HCT116 (cell line): ENCODE measurements at regions not wholly inside any gene's neighbourhood (a gene's known extent, or its start where the extent isn't known, plus 50 kb on each side); places are given as distances from the start of the nearest gene placed in this dataset.

Experiments
- ATAC-seq: fragments of 200-7000 bp; cut with Tn5 transposase; 2 replicates; pipeline ENCODE4 v1.9.1; 2020; ENCODE audit warnings: mild to moderate bottlenecking, moderate library complexity
- BruUV-seq: library from RNA; stranded (reverse); fragments of 400-500 nt; replicated peaks from 2 replicates; lab custom pipeline; 2021; lab: Mats Ljungman, UMichigan
- CTCF ChIA-PET: fragments of 300-600 bp; sonication (Branson Sonifier 250); formaldehyde crosslinking; loops from one replicate; lab custom pipeline; 2021; ENCODE audit warnings: antibody characterized with exemption; lab: Charles Lee
- POLR2A ChIA-PET: fragments of 300-600, 350-600 bp; sonication (Branson Sonifier 250); formaldehyde crosslinking; loops from one replicate; lab custom pipeline; 2021; ENCODE audit warnings: antibody characterized with exemption; lab: Charles Lee
- RAD21 ChIA-PET, 2 experiments: fragments of 300-600 bp; sonication (Branson Sonifier 250); formaldehyde crosslinking; loops; one replicate each; lab custom pipeline; 2023; ENCODE audit warnings: low total read pairs in 2 of 2; ENCODE audit not compliant: uncharacterized antibody in 2 of 2, unreplicated experiment in 2 of 2, low non-redundant PET in 1 of 2; lab: Charles Lee
- DNase-seq: peaks from one replicate; pipeline ENCODE4 v3.0.0-alpha.2; 2010; ENCODE audit warnings: low read depth, low spot score
- H2AFZ ChIP-seq: fragments of 200-600 bp; shearing (Covaris generic), sonication (generic); 2 replicates; pipeline ENCODE4 v1.6.1; 2017; ENCODE audit warnings: low read depth, mixed run types, mixed read lengths, antibody characterized with exemption, low read length; ENCODE audit not compliant: poor library complexity, severe bottlenecking
- H3K27ac ChIP-seq: 2 replicates; pipeline ENCODE4 v1.5.1; 2012; ENCODE audit warnings: low read depth, low read length
- H3K27me3 ChIP-seq: fragments of 200-600 bp; sonication (generic); 2 replicates; pipeline ENCODE4 v1.6.1; 2016; ENCODE audit warnings: mixed run types, low read length, mixed read lengths; ENCODE audit not compliant: insufficient read depth
- H3K36me3 ChIP-seq, 2 experiments: fragments of 200-500 bp in 1 of 2; fragments of 200-600 bp in 1 of 2; sonication (Bioruptor generic) in 1 of 2; sonication (generic) in 1 of 2; 2 replicates each; pipeline versions ENCODE4 v1.5.1 to v1.6.1; 2014 to 2016; ENCODE audit warnings: low read length in 2 of 2, inconsistent platforms in 1 of 2, mixed read lengths in 1 of 2, mixed run types in 1 of 2; ENCODE audit not compliant: insufficient read depth in 2 of 2, control insufficient read depth in 1 of 2
- H3K4me1 ChIP-seq, 2 experiments: fragments of 200-600 bp in 1 of 2; sonication (generic) in 1 of 2; 2 replicates each; pipeline versions ENCODE4 v1.5.1 to v1.6.1; 2012 to 2017; ENCODE audit warnings: low read length in 2 of 2, inconsistent platforms in 1 of 2, mild to moderate bottlenecking in 1 of 2, mixed read lengths in 1 of 2, mixed run types in 1 of 2, moderate library complexity in 1 of 2; ENCODE audit not compliant: insufficient read depth in 2 of 2, control insufficient read depth in 1 of 2
- H3K4me2 ChIP-seq: fragments of 200-600 bp; sonication (generic); 2 replicates; pipeline ENCODE4 v1.6.1; 2017; ENCODE audit warnings: mixed run types, low read length, mixed read lengths
- H3K4me3 ChIP-seq, 2 experiments: fragments of 200-600 bp in 1 of 2; sonication (generic) in 1 of 2; replicated peaks in 1 of 2; 2 replicates each; pipeline ENCODE4 v1.5.1; 2011 to 2016; ENCODE audit warnings: low read length in 2 of 2, control low read depth in 1 of 2, low read depth in 1 of 2, mild to moderate bottlenecking in 1 of 2, mixed read lengths in 1 of 2, mixed run types in 1 of 2
- H3K79me2 ChIP-seq: fragments of 200-600 bp; sonication (generic); 2 replicates; pipeline ENCODE4 v1.6.1; 2017; ENCODE audit warnings: mild to moderate bottlenecking, mixed run types, low read length, moderate library complexity, mixed read lengths; ENCODE audit not compliant: insufficient read depth
- H3K9ac ChIP-seq: fragments of 200-600 bp; sonication (generic); 2 replicates; pipeline ENCODE4 v1.6.1; 2016; ENCODE audit warnings: low read length, mixed read lengths
- H3K9me2 ChIP-seq: fragments of 200-600 bp; sonication (generic), shearing (Covaris generic); 2 replicates; pipeline ENCODE4 v1.6.1; 2017; ENCODE audit warnings: mixed run types, mild to moderate bottlenecking, moderate library complexity; ENCODE audit not compliant: insufficient read depth
- H3K9me3 ChIP-seq, 2 experiments: fragments of 200-500 bp in 1 of 2; fragments of 200-600 bp in 1 of 2; sonication (Bioruptor generic) in 1 of 2; sonication (generic) in 1 of 2; 2 replicates each; pipeline ENCODE4 v1.6.1; 2014 to 2017; ENCODE audit warnings: low read length in 2 of 2, mixed read lengths in 2 of 2, inconsistent platforms in 1 of 2, low read depth in 1 of 2, mild to moderate bottlenecking in 1 of 2, mixed run types in 1 of 2, moderate library complexity in 1 of 2; ENCODE audit not compliant: control insufficient read depth in 1 of 2, insufficient read depth in 1 of 2
- H4K20me1 ChIP-seq: fragments of 200-600 bp; sonication (generic), shearing (Covaris generic); 2 replicates; pipeline ENCODE4 v1.6.1; 2017; ENCODE audit warnings: mixed run types, mild to moderate bottlenecking, moderate library complexity; ENCODE audit not compliant: insufficient read depth
- ATF3 ChIP-seq: IDR thresholded peaks from 2 replicates; pipeline ENCODE4 v1.6.1; 2012
- CEBPB ChIP-seq: IDR thresholded peaks from 2 replicates; pipeline ENCODE4 v1.6.1; 2012; ENCODE audit warnings: low read depth
- CTCF ChIP-seq, 3 experiments: fragments of 200-600 bp in 1 of 3; sonication (generic) in 1 of 3; IDR thresholded peaks in 2 of 3; conservative IDR thresholded peaks in 1 of 3; 2 replicates each; pipeline ENCODE4 v1.5.1; 2012 to 2017; ENCODE audit warnings: low read depth in 2 of 3, low read length in 2 of 3, antibody characterized with exemption in 1 of 3, borderline replicate concordance in 1 of 3, control low read depth in 1 of 3, mild to moderate bottlenecking in 1 of 3, mixed read lengths in 1 of 3, mixed run types in 1 of 3, moderate library complexity in 1 of 3; ENCODE audit not compliant: insufficient read depth in 1 of 3
- EGR1 ChIP-seq: IDR thresholded peaks from 2 replicates; pipeline ENCODE4 v1.6.1; 2012; ENCODE audit warnings: low read depth
- ELF1 ChIP-seq: IDR thresholded peaks from 2 replicates; pipeline ENCODE4 v1.6.1; 2012; ENCODE audit warnings: low read depth, borderline replicate concordance
- EZH2 ChIP-seq: fragments of 200-600 bp; sonication (generic); IDR thresholded peaks from 2 replicates; pipeline ENCODE4 v1.6.1; 2017; ENCODE audit warnings: antibody characterized with exemption, mixed run types
- FOSL1 ChIP-seq: IDR thresholded peaks from 2 replicates; pipeline ENCODE4 v1.6.1; 2012; ENCODE audit warnings: low read depth
- MAX ChIP-seq: IDR thresholded peaks from 2 replicates; pipeline ENCODE4 v1.6.1; 2012
- POLR2A ChIP-seq: IDR thresholded peaks from 2 replicates; pipeline ENCODE4 v1.7.0; 2011; ENCODE audit warnings: borderline replicate concordance; ENCODE audit not compliant: insufficient read depth, insufficient read length; ENCODE audit errors: extremely low read depth
- POLR2AphosphoS5 ChIP-seq: IDR thresholded peaks from 2 replicates; pipeline ENCODE4 v1.6.1; 2011; ENCODE audit warnings: mild to moderate bottlenecking, low read depth, low read length, moderate library complexity
- SIN3A ChIP-seq: IDR thresholded peaks from 2 replicates; pipeline ENCODE4 v1.6.1; 2012; ENCODE audit warnings: low read depth
- SP1 ChIP-seq: IDR thresholded peaks from 2 replicates; pipeline ENCODE4 v1.6.1; 2012; ENCODE audit warnings: low read depth
- SRF ChIP-seq: IDR thresholded peaks from 2 replicates; pipeline ENCODE4 v1.6.1; 2012; ENCODE audit warnings: low read depth
- TCF7L2 ChIP-seq: IDR thresholded peaks from 2 replicates; pipeline ENCODE4 v1.7.0; 2011; ENCODE audit warnings: borderline replicate concordance, inconsistent platforms; ENCODE audit not compliant: insufficient read depth, insufficient read length; ENCODE audit errors: extremely low read depth
- YY1 ChIP-seq: IDR thresholded peaks from 2 replicates; pipeline ENCODE4 v1.6.1; 2011; ENCODE audit warnings: low read length, low read depth, moderate library complexity, mild to moderate bottlenecking; ENCODE audit not compliant: insufficient replicate concordance; ENCODE audit errors: extremely low read depth
- ZFX ChIP-seq: fragments of 450-650 bp; IDR thresholded peaks from 2 replicates; pipeline ENCODE4 v1.6.1; 2017
- ZNF274 ChIP-seq: fragments of 200-500 bp; sonication (Bioruptor generic); IDR thresholded peaks from 2 replicates; pipeline ENCODE4 v1.6.1; 2014; ENCODE audit warnings: mild to moderate bottlenecking, low read depth, low read length, inconsistent platforms
- intact Hi-C: fragments of 100-400 bp; cut with micrococcal nuclease; formaldehyde crosslinking; loops from 2 replicates; pipeline ENCODE4 v1.10.0; 2022
- TF ChIP-seq, protein P1 (sequence below): IDR thresholded peaks from 2 replicates; pipeline ENCODE4 v1.6.1; 2012; ENCODE audit warnings: low read depth
- TF ChIP-seq, protein P2 (sequence below): IDR thresholded peaks from 2 replicates; pipeline ENCODE4 v1.6.1; 2011; ENCODE audit warnings: mild to moderate bottlenecking, low read length, moderate library complexity; ENCODE audit not compliant: insufficient replicate concordance; ENCODE audit errors: extremely low read depth

DNA sequence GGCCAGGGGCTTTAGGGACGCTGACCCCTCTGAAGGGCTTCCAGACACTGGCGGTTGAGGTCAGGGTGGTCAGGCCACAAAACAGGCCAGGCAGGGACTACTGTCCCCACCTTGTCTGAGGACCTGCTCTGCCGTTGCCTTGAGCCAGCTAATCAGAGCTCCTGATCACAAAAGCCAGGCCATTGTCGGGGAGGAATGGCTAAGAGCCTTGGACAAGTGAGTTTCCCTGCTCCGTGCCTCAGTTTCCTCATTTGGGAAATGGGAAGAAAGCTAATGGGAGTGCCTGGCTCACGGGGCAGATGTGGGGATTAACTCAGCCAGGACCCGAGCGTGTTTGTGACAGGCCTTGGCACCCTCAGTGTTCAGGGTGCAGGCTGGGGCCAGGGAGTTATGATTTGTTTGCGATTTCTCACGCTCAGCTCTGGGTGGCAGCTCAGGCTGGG is 246.5 kb upstream of the CIBAR2 start:
- H3K9me3 ChIP-seq = no peaks in the 10 kb centered on the region
- no TSS peak for BruUV-seq
- H3K9me2 ChIP-seq = no peaks in the 10 kb centered on the region
- no peak for DNase-seq
- intact Hi-C loops = no loop called here
- H2AFZ ChIP-seq = no peak overlapping the region
- ChIA-PET CTCF (interaction anchor here (0.6 kb wide), 1 partner anchor 11 kb away, joined by 3 read pairs; no protein-coding TSS in a partner anchor), POLR2A (no interaction called here), RAD21 (no interaction called here)
- ATAC-seq = no peak
- no peak overlapping the region for H3K27ac ChIP-seq
- no peaks in the 10 kb centered on the region for H3K27me3 ChIP-seq
- H3K9ac ChIP-seq = no peak overlapping the region
- H4K20me1 ChIP-seq = no peaks in the 10 kb centered on the region
- no peak for TF ChIP-seq POLR2AphosphoS5
- no peak for TF ChIP-seq POLR2A
- no peak for TF ChIP-seq MAX
- TF ChIP-seq CEBPB = no peak
- no peak for TF ChIP-seq CTCF (IDR thresholded peaks at IDR 0.05 in 2 of 3, conservative IDR thresholded peaks at IDR 0.05 in 1 of 3; ENCODE audit: borderline replicate concordance in 1 of 3, insufficient read depth in 1 of 3, low read depth in 2 of 3, low read length in 2 of 3)
- TF ChIP-seq SRF = no peak
- TF ChIP-seq, protein P1, sequence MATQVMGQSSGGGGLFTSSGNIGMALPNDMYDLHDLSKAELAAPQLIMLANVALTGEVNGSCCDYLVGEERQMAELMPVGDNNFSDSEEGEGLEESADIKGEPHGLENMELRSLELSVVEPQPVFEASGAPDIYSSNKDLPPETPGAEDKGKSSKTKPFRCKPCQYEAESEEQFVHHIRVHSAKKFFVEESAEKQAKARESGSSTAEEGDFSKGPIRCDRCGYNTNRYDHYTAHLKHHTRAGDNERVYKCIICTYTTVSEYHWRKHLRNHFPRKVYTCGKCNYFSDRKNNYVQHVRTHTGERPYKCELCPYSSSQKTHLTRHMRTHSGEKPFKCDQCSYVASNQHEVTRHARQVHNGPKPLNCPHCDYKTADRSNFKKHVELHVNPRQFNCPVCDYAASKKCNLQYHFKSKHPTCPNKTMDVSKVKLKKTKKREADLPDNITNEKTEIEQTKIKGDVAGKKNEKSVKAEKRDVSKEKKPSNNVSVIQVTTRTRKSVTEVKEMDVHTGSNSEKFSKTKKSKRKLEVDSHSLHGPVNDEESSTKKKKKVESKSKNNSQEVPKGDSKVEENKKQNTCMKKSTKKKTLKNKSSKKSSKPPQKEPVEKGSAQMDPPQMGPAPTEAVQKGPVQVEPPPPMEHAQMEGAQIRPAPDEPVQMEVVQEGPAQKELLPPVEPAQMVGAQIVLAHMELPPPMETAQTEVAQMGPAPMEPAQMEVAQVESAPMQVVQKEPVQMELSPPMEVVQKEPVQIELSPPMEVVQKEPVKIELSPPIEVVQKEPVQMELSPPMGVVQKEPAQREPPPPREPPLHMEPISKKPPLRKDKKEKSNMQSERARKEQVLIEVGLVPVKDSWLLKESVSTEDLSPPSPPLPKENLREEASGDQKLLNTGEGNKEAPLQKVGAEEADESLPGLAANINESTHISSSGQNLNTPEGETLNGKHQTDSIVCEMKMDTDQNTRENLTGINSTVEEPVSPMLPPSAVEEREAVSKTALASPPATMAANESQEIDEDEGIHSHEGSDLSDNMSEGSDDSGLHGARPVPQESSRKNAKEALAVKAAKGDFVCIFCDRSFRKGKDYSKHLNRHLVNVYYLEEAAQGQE = no peak
- no peak for TF ChIP-seq SP1
- no peak for TF ChIP-seq FOSL1
- TF ChIP-seq SIN3A = no peak
- TF ChIP-seq, protein P2, sequence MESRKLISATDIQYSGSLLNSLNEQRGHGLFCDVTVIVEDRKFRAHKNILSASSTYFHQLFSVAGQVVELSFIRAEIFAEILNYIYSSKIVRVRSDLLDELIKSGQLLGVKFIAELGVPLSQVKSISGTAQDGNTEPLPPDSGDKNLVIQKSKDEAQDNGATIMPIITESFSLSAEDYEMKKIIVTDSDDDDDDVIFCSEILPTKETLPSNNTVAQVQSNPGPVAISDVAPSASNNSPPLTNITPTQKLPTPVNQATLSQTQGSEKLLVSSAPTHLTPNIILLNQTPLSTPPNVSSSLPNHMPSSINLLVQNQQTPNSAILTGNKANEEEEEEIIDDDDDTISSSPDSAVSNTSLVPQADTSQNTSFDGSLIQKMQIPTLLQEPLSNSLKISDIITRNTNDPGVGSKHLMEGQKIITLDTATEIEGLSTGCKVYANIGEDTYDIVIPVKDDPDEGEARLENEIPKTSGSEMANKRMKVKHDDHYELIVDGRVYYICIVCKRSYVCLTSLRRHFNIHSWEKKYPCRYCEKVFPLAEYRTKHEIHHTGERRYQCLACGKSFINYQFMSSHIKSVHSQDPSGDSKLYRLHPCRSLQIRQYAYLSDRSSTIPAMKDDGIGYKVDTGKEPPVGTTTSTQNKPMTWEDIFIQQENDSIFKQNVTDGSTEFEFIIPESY = no peak
- TF ChIP-seq ZFX = no peak
- TF ChIP-seq ELF1 = no peak
- no peak for TF ChIP-seq ZNF274
- TF ChIP-seq TCF7L2 = no peak
- no peak for TF ChIP-seq YY1
- TF ChIP-seq EGR1 = no peak
- no peak for TF ChIP-seq ATF3
- TF ChIP-seq EZH2 = no peak
- H3K4me2 ChIP-seq = no peak overlapping the region
- H3K4me3 ChIP-seq = no peak overlapping the region
- H3K4me1 ChIP-seq = peaks cover 20 to 26% of the 10 kb centered on the region in 2 experiments; a peak in 3 of 4 replicates
- H3K79me2 ChIP-seq = no peaks in the 10 kb centered on the region
- H3K36me3 ChIP-seq = no peaks in the 10 kb centered on the region
